HCT116 (cell line): ENCODE measurements at regions not wholly inside any gene's neighbourhood (a gene's known extent, or its start where the extent isn't known, plus 50 kb on each side); places are given as distances from the start of the nearest gene placed in this dataset.

Experiments
- ATAC-seq: fragments of 200-7000 bp; cut with Tn5 transposase; 2 replicates; pipeline ENCODE4 v1.9.1; 2020; ENCODE audit warnings: mild to moderate bottlenecking, moderate library complexity
- BruUV-seq: library from RNA; stranded (reverse); fragments of 400-500 nt; replicated peaks from 2 replicates; lab custom pipeline; 2021; lab: Mats Ljungman, UMichigan
- CTCF ChIA-PET: fragments of 300-600 bp; sonication (Branson Sonifier 250); formaldehyde crosslinking; loops from one replicate; lab custom pipeline; 2021; ENCODE audit warnings: antibody characterized with exemption; lab: Charles Lee
- POLR2A ChIA-PET: fragments of 300-600, 350-600 bp; sonication (Branson Sonifier 250); formaldehyde crosslinking; loops from one replicate; lab custom pipeline; 2021; ENCODE audit warnings: antibody characterized with exemption; lab: Charles Lee
- RAD21 ChIA-PET, 2 experiments: fragments of 300-600 bp; sonication (Branson Sonifier 250); formaldehyde crosslinking; loops; one replicate each; lab custom pipeline; 2023; ENCODE audit warnings: low total read pairs in 2 of 2; ENCODE audit not compliant: uncharacterized antibody in 2 of 2, unreplicated experiment in 2 of 2, low non-redundant PET in 1 of 2; lab: Charles Lee
- DNase-seq: peaks from one replicate; pipeline ENCODE4 v3.0.0-alpha.2; 2010; ENCODE audit warnings: low read depth, low spot score
- H2AFZ ChIP-seq: fragments of 200-600 bp; shearing (Covaris generic), sonication (generic); 2 replicates; pipeline ENCODE4 v1.6.1; 2017; ENCODE audit warnings: low read depth, mixed run types, mixed read lengths, antibody characterized with exemption, low read length; ENCODE audit not compliant: poor library complexity, severe bottlenecking
- H3K27ac ChIP-seq: 2 replicates; pipeline ENCODE4 v1.5.1; 2012; ENCODE audit warnings: low read depth, low read length
- H3K27me3 ChIP-seq: fragments of 200-600 bp; sonication (generic); 2 replicates; pipeline ENCODE4 v1.6.1; 2016; ENCODE audit warnings: mixed run types, low read length, mixed read lengths; ENCODE audit not compliant: insufficient read depth
- H3K36me3 ChIP-seq, 2 experiments: fragments of 200-500 bp in 1 of 2; fragments of 200-600 bp in 1 of 2; sonication (Bioruptor generic) in 1 of 2; sonication (generic) in 1 of 2; 2 replicates each; pipeline versions ENCODE4 v1.5.1 to v1.6.1; 2014 to 2016; ENCODE audit warnings: low read length in 2 of 2, inconsistent platforms in 1 of 2, mixed read lengths in 1 of 2, mixed run types in 1 of 2; ENCODE audit not compliant: insufficient read depth in 2 of 2, control insufficient read depth in 1 of 2
- H3K4me1 ChIP-seq, 2 experiments: fragments of 200-600 bp in 1 of 2; sonication (generic) in 1 of 2; 2 replicates each; pipeline versions ENCODE4 v1.5.1 to v1.6.1; 2012 to 2017; ENCODE audit warnings: low read length in 2 of 2, inconsistent platforms in 1 of 2, mild to moderate bottlenecking in 1 of 2, mixed read lengths in 1 of 2, mixed run types in 1 of 2, moderate library complexity in 1 of 2; ENCODE audit not compliant: insufficient read depth in 2 of 2, control insufficient read depth in 1 of 2
- H3K4me2 ChIP-seq: fragments of 200-600 bp; sonication (generic); 2 replicates; pipeline ENCODE4 v1.6.1; 2017; ENCODE audit warnings: mixed run types, low read length, mixed read lengths
- H3K4me3 ChIP-seq, 2 experiments: fragments of 200-600 bp in 1 of 2; sonication (generic) in 1 of 2; replicated peaks in 1 of 2; 2 replicates each; pipeline ENCODE4 v1.5.1; 2011 to 2016; ENCODE audit warnings: low read length in 2 of 2, control low read depth in 1 of 2, low read depth in 1 of 2, mild to moderate bottlenecking in 1 of 2, mixed read lengths in 1 of 2, mixed run types in 1 of 2
- H3K79me2 ChIP-seq: fragments of 200-600 bp; sonication (generic); 2 replicates; pipeline ENCODE4 v1.6.1; 2017; ENCODE audit warnings: mild to moderate bottlenecking, mixed run types, low read length, moderate library complexity, mixed read lengths; ENCODE audit not compliant: insufficient read depth
- H3K9ac ChIP-seq: fragments of 200-600 bp; sonication (generic); 2 replicates; pipeline ENCODE4 v1.6.1; 2016; ENCODE audit warnings: low read length, mixed read lengths
- H3K9me2 ChIP-seq: fragments of 200-600 bp; sonication (generic), shearing (Covaris generic); 2 replicates; pipeline ENCODE4 v1.6.1; 2017; ENCODE audit warnings: mixed run types, mild to moderate bottlenecking, moderate library complexity; ENCODE audit not compliant: insufficient read depth
- H3K9me3 ChIP-seq, 2 experiments: fragments of 200-500 bp in 1 of 2; fragments of 200-600 bp in 1 of 2; sonication (Bioruptor generic) in 1 of 2; sonication (generic) in 1 of 2; 2 replicates each; pipeline ENCODE4 v1.6.1; 2014 to 2017; ENCODE audit warnings: low read length in 2 of 2, mixed read lengths in 2 of 2, inconsistent platforms in 1 of 2, low read depth in 1 of 2, mild to moderate bottlenecking in 1 of 2, mixed run types in 1 of 2, moderate library complexity in 1 of 2; ENCODE audit not compliant: control insufficient read depth in 1 of 2, insufficient read depth in 1 of 2
- H4K20me1 ChIP-seq: fragments of 200-600 bp; sonication (generic), shearing (Covaris generic); 2 replicates; pipeline ENCODE4 v1.6.1; 2017; ENCODE audit warnings: mixed run types, mild to moderate bottlenecking, moderate library complexity; ENCODE audit not compliant: insufficient read depth
- ATF3 ChIP-seq: IDR thresholded peaks from 2 replicates; pipeline ENCODE4 v1.6.1; 2012
- CTCF ChIP-seq, 3 experiments: fragments of 200-600 bp in 1 of 3; sonication (generic) in 1 of 3; IDR thresholded peaks in 2 of 3; conservative IDR thresholded peaks in 1 of 3; 2 replicates each; pipeline ENCODE4 v1.5.1; 2012 to 2017; ENCODE audit warnings: low read depth in 2 of 3, low read length in 2 of 3, antibody characterized with exemption in 1 of 3, borderline replicate concordance in 1 of 3, control low read depth in 1 of 3, mild to moderate bottlenecking in 1 of 3, mixed read lengths in 1 of 3, mixed run types in 1 of 3, moderate library complexity in 1 of 3; ENCODE audit not compliant: insufficient read depth in 1 of 3
- EGR1 ChIP-seq: IDR thresholded peaks from 2 replicates; pipeline ENCODE4 v1.6.1; 2012; ENCODE audit warnings: low read depth
- EZH2 ChIP-seq: fragments of 200-600 bp; sonication (generic); IDR thresholded peaks from 2 replicates; pipeline ENCODE4 v1.6.1; 2017; ENCODE audit warnings: antibody characterized with exemption, mixed run types
- EZH2phosphoT487 ChIP-seq: fragments of 200-600 bp; IDR thresholded peaks from 2 replicates; pipeline ENCODE4 v1.6.1; 2018; ENCODE audit warnings: antibody characterized with exemption, borderline replicate concordance
- FOSL1 ChIP-seq: IDR thresholded peaks from 2 replicates; pipeline ENCODE4 v1.6.1; 2012; ENCODE audit warnings: low read depth
- JUND ChIP-seq: IDR thresholded peaks from 2 replicates; pipeline ENCODE4 v1.6.1; 2012
- MAX ChIP-seq: IDR thresholded peaks from 2 replicates; pipeline ENCODE4 v1.6.1; 2012
- POLR2A ChIP-seq: IDR thresholded peaks from 2 replicates; pipeline ENCODE4 v1.7.0; 2011; ENCODE audit warnings: borderline replicate concordance; ENCODE audit not compliant: insufficient read depth, insufficient read length; ENCODE audit errors: extremely low read depth
- POLR2AphosphoS5 ChIP-seq: IDR thresholded peaks from 2 replicates; pipeline ENCODE4 v1.6.1; 2011; ENCODE audit warnings: mild to moderate bottlenecking, low read depth, low read length, moderate library complexity
- RAD21 ChIP-seq: IDR thresholded peaks from 2 replicates; pipeline ENCODE4 v1.6.1; 2012; ENCODE audit warnings: low read depth, mild to moderate bottlenecking
- REST ChIP-seq: IDR thresholded peaks from 2 replicates; pipeline ENCODE4 v1.6.1; 2012; ENCODE audit warnings: low read depth
- SIN3A ChIP-seq: IDR thresholded peaks from 2 replicates; pipeline ENCODE4 v1.6.1; 2012; ENCODE audit warnings: low read depth
- SP1 ChIP-seq: IDR thresholded peaks from 2 replicates; pipeline ENCODE4 v1.6.1; 2012; ENCODE audit warnings: low read depth
- SRF ChIP-seq: IDR thresholded peaks from 2 replicates; pipeline ENCODE4 v1.6.1; 2012; ENCODE audit warnings: low read depth
- TCF7L2 ChIP-seq: IDR thresholded peaks from 2 replicates; pipeline ENCODE4 v1.7.0; 2011; ENCODE audit warnings: borderline replicate concordance, inconsistent platforms; ENCODE audit not compliant: insufficient read depth, insufficient read length; ENCODE audit errors: extremely low read depth
- YY1 ChIP-seq: IDR thresholded peaks from 2 replicates; pipeline ENCODE4 v1.6.1; 2011; ENCODE audit warnings: low read length, low read depth, moderate library complexity, mild to moderate bottlenecking; ENCODE audit not compliant: insufficient replicate concordance; ENCODE audit errors: extremely low read depth
- ZFX ChIP-seq: fragments of 450-650 bp; IDR thresholded peaks from 2 replicates; pipeline ENCODE4 v1.6.1; 2017
- ZNF274 ChIP-seq: fragments of 200-500 bp; sonication (Bioruptor generic); IDR thresholded peaks from 2 replicates; pipeline ENCODE4 v1.6.1; 2014; ENCODE audit warnings: mild to moderate bottlenecking, low read depth, low read length, inconsistent platforms
- intact Hi-C: fragments of 100-400 bp; cut with micrococcal nuclease; formaldehyde crosslinking; loops from 2 replicates; pipeline ENCODE4 v1.10.0; 2022
- TF ChIP-seq, protein P1 (sequence below): IDR thresholded peaks from 2 replicates; pipeline ENCODE4 v1.6.1; 2011; ENCODE audit warnings: mild to moderate bottlenecking, low read length, moderate library complexity; ENCODE audit not compliant: insufficient replicate concordance; ENCODE audit errors: extremely low read depth

DNA sequence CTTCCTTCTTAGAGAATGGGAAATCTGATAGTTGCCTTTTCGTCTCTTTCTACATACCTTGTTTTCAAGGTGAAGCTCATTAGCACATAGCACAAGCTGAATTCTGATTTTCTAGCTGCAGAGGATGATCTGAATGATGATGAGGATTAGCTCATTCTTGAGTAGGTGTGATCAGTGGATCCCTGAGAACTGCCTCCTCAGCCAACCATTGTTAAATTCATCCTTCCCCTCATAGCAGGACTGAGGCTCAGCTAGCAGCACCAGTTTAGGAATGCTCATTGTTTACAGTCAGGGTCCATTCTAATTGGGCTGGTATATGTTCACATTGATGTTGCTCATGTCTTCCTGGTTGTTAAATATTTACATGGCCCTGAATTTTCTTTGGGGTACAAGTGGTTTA lies 299.9 kb upstream of the MME start:
- no peak overlapping the region for H3K4me2 ChIP-seq
- TF ChIP-seq REST (no peak), EGR1 (no peak), RAD21 (no peak), ZFX (no peak), JUND (no peak), SRF (no peak), EZH2phosphoT487 (no peak), EZH2 (no peak), ATF3 (no peak), POLR2A (no peak), FOSL1 (no peak), SP1 (no peak), MAX (no peak), ZNF274 (no peak), POLR2AphosphoS5 (no peak), SIN3A (no peak), CTCF (IDR thresholded peaks at IDR 0.05 in 2 of 3, conservative IDR thresholded peaks at IDR 0.05 in 1 of 3; ENCODE audit: borderline replicate concordance in 1 of 3, insufficient read depth in 1 of 3, low read depth in 2 of 3, low read length in 2 of 3) (no peak), YY1 (no peak), TCF7L2 (no peak)
- TF ChIP-seq, protein P1, sequence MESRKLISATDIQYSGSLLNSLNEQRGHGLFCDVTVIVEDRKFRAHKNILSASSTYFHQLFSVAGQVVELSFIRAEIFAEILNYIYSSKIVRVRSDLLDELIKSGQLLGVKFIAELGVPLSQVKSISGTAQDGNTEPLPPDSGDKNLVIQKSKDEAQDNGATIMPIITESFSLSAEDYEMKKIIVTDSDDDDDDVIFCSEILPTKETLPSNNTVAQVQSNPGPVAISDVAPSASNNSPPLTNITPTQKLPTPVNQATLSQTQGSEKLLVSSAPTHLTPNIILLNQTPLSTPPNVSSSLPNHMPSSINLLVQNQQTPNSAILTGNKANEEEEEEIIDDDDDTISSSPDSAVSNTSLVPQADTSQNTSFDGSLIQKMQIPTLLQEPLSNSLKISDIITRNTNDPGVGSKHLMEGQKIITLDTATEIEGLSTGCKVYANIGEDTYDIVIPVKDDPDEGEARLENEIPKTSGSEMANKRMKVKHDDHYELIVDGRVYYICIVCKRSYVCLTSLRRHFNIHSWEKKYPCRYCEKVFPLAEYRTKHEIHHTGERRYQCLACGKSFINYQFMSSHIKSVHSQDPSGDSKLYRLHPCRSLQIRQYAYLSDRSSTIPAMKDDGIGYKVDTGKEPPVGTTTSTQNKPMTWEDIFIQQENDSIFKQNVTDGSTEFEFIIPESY, result no peak
- TF ChIP-seq, all 23 proteins: peak for 0
- H3K4me1 ChIP-seq, result no peaks in the 10 kb centered on the region
- ChIA-PET RAD21 (no interaction called here), POLR2A (no interaction called here), CTCF (no interaction called here)
- no peak overlapping the region for H3K27ac ChIP-seq
- H3K36me3 ChIP-seq, result no peaks in the 10 kb centered on the region
- H3K27me3 ChIP-seq, result no peaks in the 10 kb centered on the region
- no peak overlapping the region for H3K9ac ChIP-seq
- no TSS peak for BruUV-seq
- no peak overlapping the region for H3K4me3 ChIP-seq
- H3K79me2 ChIP-seq, result no peaks in the 10 kb centered on the region
- H2AFZ ChIP-seq, result no peak overlapping the region
- no peak for DNase-seq
- H3K9me3 ChIP-seq, result no peaks in the 10 kb centered on the region
- no peaks in the 10 kb centered on the region for H4K20me1 ChIP-seq
- no peak for ATAC-seq
- no peaks in the 10 kb centered on the region for H3K9me2 ChIP-seq
- intact Hi-C loops, result no loop called here
